Esophagus squamous epithelium (tissue), 4 donors: ENCODE measurements at regions not wholly inside any gene's neighbourhood (a gene's known extent, or its start where the extent isn't known, plus 50 kb on each side); places are given as distances from the start of the nearest gene placed in this dataset.

Source experiments
- POLR2A ChIP-seq, 4 donors: fragments of 450-650 bp; IDR thresholded peaks; one replicate each; pipeline ENCODE4 v1.6.1; 2017; ENCODE audit warnings: antibody characterized with exemption in 4 of 4, mild to moderate bottlenecking in 4 of 4, moderate library complexity in 3 of 4
- TF ChIP-seq, protein P1 (sequence below), 6 experiments: fragments of 450-650 bp in 4 of 6; fragments of 200-600 bp in 2 of 6; sonication (generic) in 2 of 6; IDR thresholded peaks; one replicate each; pipeline ENCODE4 v1.5.1; 2016 to 2019; ENCODE audit warnings: antibody characterized with exemption in 6 of 6, mild to moderate bottlenecking in 4 of 6, moderate library complexity in 4 of 6

DNA sequence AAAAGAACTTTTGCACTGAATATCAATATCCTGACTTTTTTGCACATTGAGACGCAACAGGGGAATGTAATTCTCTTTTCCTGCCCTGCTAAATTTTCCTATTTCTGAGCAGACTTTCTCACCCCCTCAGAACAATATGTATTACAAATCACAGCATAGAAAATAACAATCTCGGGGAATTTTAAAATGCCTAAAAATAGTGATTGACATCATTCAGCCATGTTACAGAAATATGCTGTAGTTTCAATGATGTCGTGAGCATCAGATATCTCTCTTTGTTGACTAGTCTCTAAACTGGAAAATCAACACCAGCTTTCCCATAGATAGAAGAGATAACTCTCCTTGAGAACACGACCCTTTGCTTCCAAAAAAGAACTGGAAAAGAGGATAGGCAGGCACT, 166.7 kb downstream of the ZDHHC21 start:
- TF ChIP-seq, protein P1, sequence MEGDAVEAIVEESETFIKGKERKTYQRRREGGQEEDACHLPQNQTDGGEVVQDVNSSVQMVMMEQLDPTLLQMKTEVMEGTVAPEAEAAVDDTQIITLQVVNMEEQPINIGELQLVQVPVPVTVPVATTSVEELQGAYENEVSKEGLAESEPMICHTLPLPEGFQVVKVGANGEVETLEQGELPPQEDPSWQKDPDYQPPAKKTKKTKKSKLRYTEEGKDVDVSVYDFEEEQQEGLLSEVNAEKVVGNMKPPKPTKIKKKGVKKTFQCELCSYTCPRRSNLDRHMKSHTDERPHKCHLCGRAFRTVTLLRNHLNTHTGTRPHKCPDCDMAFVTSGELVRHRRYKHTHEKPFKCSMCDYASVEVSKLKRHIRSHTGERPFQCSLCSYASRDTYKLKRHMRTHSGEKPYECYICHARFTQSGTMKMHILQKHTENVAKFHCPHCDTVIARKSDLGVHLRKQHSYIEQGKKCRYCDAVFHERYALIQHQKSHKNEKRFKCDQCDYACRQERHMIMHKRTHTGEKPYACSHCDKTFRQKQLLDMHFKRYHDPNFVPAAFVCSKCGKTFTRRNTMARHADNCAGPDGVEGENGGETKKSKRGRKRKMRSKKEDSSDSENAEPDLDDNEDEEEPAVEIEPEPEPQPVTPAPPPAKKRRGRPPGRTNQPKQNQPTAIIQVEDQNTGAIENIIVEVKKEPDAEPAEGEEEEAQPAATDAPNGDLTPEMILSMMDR (IDR thresholded peaks at IDR 0.05), result no peak
- no peak for TF ChIP-seq POLR2A (IDR thresholded peaks at IDR 0.05)
